ENCODE measurements at regions not wholly inside any gene's neighbourhood (a gene's known extent, or its start where the extent isn't known, plus 50 kb on each side); places are given as distances from the start of the nearest gene placed in this dataset.

GRCh38 chr11:106326087-106326486 is 248.6 kb downstream of the AASDHPPT start:
- Histone ChIP-seq H3K36me3 (no peaks in the 10 kb centered on the region), H3K9me3 (no peaks in the 10 kb centered on the region), H3K4me1 (no peaks in the 10 kb centered on the region), H3K27me3 (no peaks in the 10 kb centered on the region), H3K27ac (no peak overlapping the region), H3K4me3 (no peak overlapping the region)
- ATAC-seq = no peak
- no peak for DNase-seq
- intact Hi-C loops (cut with DNase I) = no loop called here
- 67 to 68% methylated on average over 3 of the region's 3 CpGs for WGBS, 2 donors
- TF ChIP-seq, protein P1, sequence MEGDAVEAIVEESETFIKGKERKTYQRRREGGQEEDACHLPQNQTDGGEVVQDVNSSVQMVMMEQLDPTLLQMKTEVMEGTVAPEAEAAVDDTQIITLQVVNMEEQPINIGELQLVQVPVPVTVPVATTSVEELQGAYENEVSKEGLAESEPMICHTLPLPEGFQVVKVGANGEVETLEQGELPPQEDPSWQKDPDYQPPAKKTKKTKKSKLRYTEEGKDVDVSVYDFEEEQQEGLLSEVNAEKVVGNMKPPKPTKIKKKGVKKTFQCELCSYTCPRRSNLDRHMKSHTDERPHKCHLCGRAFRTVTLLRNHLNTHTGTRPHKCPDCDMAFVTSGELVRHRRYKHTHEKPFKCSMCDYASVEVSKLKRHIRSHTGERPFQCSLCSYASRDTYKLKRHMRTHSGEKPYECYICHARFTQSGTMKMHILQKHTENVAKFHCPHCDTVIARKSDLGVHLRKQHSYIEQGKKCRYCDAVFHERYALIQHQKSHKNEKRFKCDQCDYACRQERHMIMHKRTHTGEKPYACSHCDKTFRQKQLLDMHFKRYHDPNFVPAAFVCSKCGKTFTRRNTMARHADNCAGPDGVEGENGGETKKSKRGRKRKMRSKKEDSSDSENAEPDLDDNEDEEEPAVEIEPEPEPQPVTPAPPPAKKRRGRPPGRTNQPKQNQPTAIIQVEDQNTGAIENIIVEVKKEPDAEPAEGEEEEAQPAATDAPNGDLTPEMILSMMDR (IDR thresholded peaks at IDR 0.05) = no peak

- no peak for ATAC-seq
- Histone ChIP-seq H3K27ac (no peak overlapping the region), H3K36me3 (no peaks in the 10 kb centered on the region), H3K27me3 (no peaks in the 10 kb centered on the region), H3K4me1 (no peaks in the 10 kb centered on the region), H3K9me3 (no peaks in the 10 kb centered on the region), H3K4me3 (no peak overlapping the region)
- TF ChIP-seq, protein P1 (IDR thresholded peaks at IDR 0.05) = no peak
- WGBS, 2 donors = 76 to 80% methylated on average over 3 of the region's 3 CpGs
- DNase-seq = no peak
- intact Hi-C loops (cut with DNase I) = no loop called here
These were observed 249.7 kb downstream of the AASDHPPT start for GRCh38 chr11:106327134-106327533.

- no peaks in the 10 kb centered on the region for H3K4me1 ChIP-seq
- no peaks in the 10 kb centered on the region for H3K36me3 ChIP-seq
- no peaks in the 10 kb centered on the region for H3K27me3 ChIP-seq
- intact Hi-C loops (cut with DNase I) = no loop called here
- no peak overlapping the region for H3K27ac ChIP-seq
- ATAC-seq = no peak
- no peak overlapping the region for H3K4me3 ChIP-seq
- no peaks in the 10 kb centered on the region for H3K9me3 ChIP-seq
- DNase-seq = no peak
- TF ChIP-seq, protein P1 (IDR thresholded peaks at IDR 0.05) = no peak
These were observed 250.2 kb downstream of the AASDHPPT start for GRCh38 chr11:106327637-106328036.

- TF ChIP-seq, protein P1 (IDR thresholded peaks at IDR 0.05) = no peak
- Histone ChIP-seq H3K36me3 (no peaks in the 10 kb centered on the region), H3K9me3 (peaks cover 0 to 5% (median 0%) of the 10 kb centered on the region in 11 donors), H3K27ac (no peak overlapping the region), H3K27me3 (no peaks in the 10 kb centered on the region), H3K4me1 (no peaks in the 10 kb centered on the region), H3K4me3 (no peak overlapping the region)
- DNase-seq = no peak
- 87 to 97% methylated on average over 1 of the region's 1 CpG for WGBS, 2 donors
- ATAC-seq = no peak
- intact Hi-C loops (cut with DNase I) = no loop called here
These were observed 252.0 kb downstream of the AASDHPPT start for GRCh38 chr11:106329273-106330018.
